GM08714 (cell line): ENCODE measurements at regions not wholly inside any gene's neighbourhood (a gene's known extent, or its start where the extent isn't known, plus 50 kb on each side); places are given as distances from the start of the nearest gene placed in this dataset.
A peak's percentile ranks its signal among the peaks of the same experiment; 100 is the strongest.

Experiments used
- H3K4me3 ChIP-seq: fragments of 200-500 bp; sonication (Bioruptor generic); 2 replicates; pipeline ENCODE4 v1.5.1; 2014; ENCODE audit warnings: mild to moderate bottlenecking, low read length, inconsistent platforms
- ZNF274 ChIP-seq: IDR thresholded peaks from 2 replicates; pipeline ENCODE4 v1.6.1; 2012; ENCODE audit warnings: mild to moderate bottlenecking, low read depth, low read length

- TF ChIP-seq ZNF274: no peak
- H3K4me3 ChIP-seq: no peak overlapping the region
These were observed 52.5 kb upstream of the TRIM43 start for GRCh38 chr2:95539290-95539689.

DNA sequence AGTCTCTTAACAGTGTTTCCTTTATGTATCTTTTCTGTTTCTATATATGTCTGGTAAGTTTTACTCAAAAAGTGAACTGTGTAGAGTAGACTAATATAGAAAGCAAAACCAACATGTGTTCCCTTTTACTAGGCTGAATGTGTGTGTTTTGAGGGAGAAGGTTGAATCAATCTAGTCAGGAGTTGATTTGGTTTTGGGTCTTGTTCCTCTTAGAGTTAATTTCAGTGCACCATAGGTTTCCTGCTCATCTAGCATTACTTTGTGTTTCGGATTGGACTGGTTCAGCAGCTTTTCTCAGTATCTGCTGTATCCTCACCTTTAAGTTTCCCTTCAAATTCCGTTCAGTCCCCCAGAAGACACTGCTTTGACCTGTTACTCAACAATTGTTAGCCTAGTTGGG, 52.0 kb upstream of the TRIM43 start:
- no peak for TF ChIP-seq ZNF274
- H3K4me3 ChIP-seq: peak overlapping the region; percentile 46; the same call in 1 of the 2 replicates
